GM12874 (cell line): ENCODE measurements at regions not wholly inside any gene's neighbourhood (a gene's known extent, or its start where the extent isn't known, plus 50 kb on each side); places are given as distances from the start of the nearest gene placed in this dataset.

Source experiments
- CTCF ChIP-seq: IDR thresholded peaks from 2 replicates; pipeline ENCODE4 v1.5.1; 2011; ENCODE audit warnings: low read depth, mild to moderate bottlenecking, control low read depth, low read length, moderate library complexity; ENCODE audit not compliant: insufficient read depth

- no peak for TF ChIP-seq CTCF
These were observed 156.0 kb upstream of the MAF start for GRCh38 chr16:79756571-79756970.

- TF ChIP-seq CTCF, result no peak
These were observed 154.0 kb upstream of the MAF start for GRCh38 chr16:79754501-79754900.

GRCh38 chr16:79754081-79754480 lies 153.5 kb upstream of the MAF start:
- no peak for TF ChIP-seq CTCF

- TF ChIP-seq CTCF, result no peak
These were observed 152.7 kb upstream of the MAF start for GRCh38 chr16:79753286-79753685.

- no peak for TF ChIP-seq CTCF
These were observed 151.9 kb upstream of the MAF start for GRCh38 chr16:79752396-79752795.

- TF ChIP-seq CTCF, result no peak
These were observed 151.1 kb upstream of the MAF start for GRCh38 chr16:79751471-79752184.

- no peak for TF ChIP-seq CTCF
These were observed 149.8 kb upstream of the MAF start for GRCh38 chr16:79750311-79750710.
